HG02763 (cell line): ENCODE measurements at regions not wholly inside any gene's neighbourhood (a gene's known extent, or its start where the extent isn't known, plus 50 kb on each side); places are given as distances from the start of the nearest gene placed in this dataset.
A peak's percentile ranks its signal among the peaks of the same experiment; 100 is the strongest.

Experiments
- ATAC-seq: cut with Tn5 transposase; IDR thresholded peaks from one replicate; pipeline ENCODE4 v1.9.1; 2021; ENCODE audit warnings: mild to moderate bottlenecking, moderate library complexity; ENCODE audit not compliant: unreplicated experiment

- ATAC-seq: no peak
Measured at GRCh38 chr6:14361297-14361696, 243.7 kb downstream of the CD83 start.

- no peak for ATAC-seq
Measured at GRCh38 chr6:14361956-14362587, 244.5 kb downstream of the CD83 start.

GRCh38 chr6:14364370-14364769 lies 246.8 kb downstream of the CD83 start:
- no peak for ATAC-seq

GRCh38 chr6:14365393-14365792 lies 247.8 kb downstream of the CD83 start:
- no peak for ATAC-seq

- ATAC-seq: no peak
Measured at GRCh38 chr6:14366315-14366714, 248.7 kb downstream of the CD83 start.

GRCh38 chr6:14366872-14367271 lies 249.3 kb downstream of the CD83 start:
- no peak for ATAC-seq

GRCh38 chr6:14367296-14367695 lies 249.7 kb downstream of the CD83 start:
- ATAC-seq: no peak

GRCh38 chr6:14369717-14370116 lies 252.1 kb downstream of the CD83 start:
- no peak for ATAC-seq

- ATAC-seq: no peak
Measured at GRCh38 chr6:14371530-14371929, 254.0 kb downstream of the CD83 start.

- no peak for ATAC-seq
Measured at GRCh38 chr6:14372734-14373489, 255.3 kb downstream of the CD83 start.

- ATAC-seq: no peak
Measured at GRCh38 chr6:14373648-14374437, 256.3 kb downstream of the CD83 start.

- ATAC-seq: no peak
Measured at GRCh38 chr6:14375930-14376329, 258.4 kb downstream of the CD83 start.

GRCh38 chr6:14379568-14379967 lies 262.0 kb downstream of the CD83 start:
- no peak for ATAC-seq

GRCh38 chr6:14380086-14380820 lies 262.7 kb downstream of the CD83 start:
- no peak for ATAC-seq

- no peak for ATAC-seq
Measured at GRCh38 chr6:14380901-14381828, 263.6 kb downstream of the CD83 start.

- ATAC-seq: peak; percentile 58
Measured at GRCh38 chr6:14381829-14382677, 264.5 kb downstream of the CD83 start.

GRCh38 chr6:14382678-14383236 lies 265.2 kb downstream of the CD83 start:
- ATAC-seq: no peak

- no peak for ATAC-seq
Measured at GRCh38 chr6:14383393-14384174, 266.0 kb downstream of the CD83 start.
